GM18870 (cell line): ENCODE measurements at regions not wholly inside any gene's neighbourhood (a gene's known extent, or its start where the extent isn't known, plus 50 kb on each side); places are given as distances from the start of the nearest gene placed in this dataset.
"Not testable (repeated sequence)": the region's sequence is repeated elsewhere in the genome, so short reads cannot be mapped to it uniquely, and the experiment has no call there.

Experiments used
- ATAC-seq: cut with Tn5 transposase; IDR thresholded peaks from one replicate; pipeline ENCODE4 v1.9.1; 2021; ENCODE audit warnings: moderate library complexity; ENCODE audit not compliant: unreplicated experiment

GRCh38 chrX:34576864-34577263, 80.2 kb downstream of the TMEM47 start:
- no peak for ATAC-seq

DNA sequence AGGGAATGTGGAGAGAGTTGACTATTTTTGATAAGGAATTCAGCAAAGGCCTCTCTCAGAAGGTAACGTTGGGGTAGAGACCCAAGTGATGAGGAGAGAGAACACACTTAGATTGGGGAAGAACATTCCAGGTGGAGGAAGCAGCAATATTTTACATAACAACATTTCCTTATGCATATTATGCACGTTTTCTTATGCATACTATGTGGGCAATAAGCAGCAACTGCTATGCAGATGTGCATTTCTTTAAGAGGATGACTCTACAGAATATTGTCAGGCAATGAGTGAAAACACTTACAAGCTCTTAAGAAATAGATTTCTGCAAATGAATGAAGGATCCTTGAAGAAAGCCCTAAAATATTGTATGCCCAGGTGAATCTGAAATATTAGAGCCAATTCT, 91.1 kb downstream of the TMEM47 start:
- no peak for ATAC-seq

DNA sequence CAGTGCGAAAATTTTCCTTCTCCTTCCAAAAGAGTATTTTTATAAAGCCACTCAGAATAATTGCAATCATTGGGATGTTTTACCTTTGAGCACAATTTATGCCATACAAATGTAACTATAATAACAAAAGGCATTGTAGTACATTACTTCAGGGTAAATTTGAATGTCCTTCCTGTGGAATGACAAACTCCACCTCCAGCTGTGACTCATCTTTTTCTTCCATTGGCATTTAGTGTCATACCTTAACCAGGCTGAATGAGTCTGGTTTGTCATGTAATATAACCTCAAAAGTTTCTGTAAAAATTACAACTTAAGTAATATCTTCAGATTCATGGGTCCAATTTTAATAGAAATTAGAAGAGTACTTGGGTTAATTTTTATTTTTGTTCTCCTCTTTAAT, 93.3 kb downstream of the TMEM47 start:
- ATAC-seq = no peak

DNA sequence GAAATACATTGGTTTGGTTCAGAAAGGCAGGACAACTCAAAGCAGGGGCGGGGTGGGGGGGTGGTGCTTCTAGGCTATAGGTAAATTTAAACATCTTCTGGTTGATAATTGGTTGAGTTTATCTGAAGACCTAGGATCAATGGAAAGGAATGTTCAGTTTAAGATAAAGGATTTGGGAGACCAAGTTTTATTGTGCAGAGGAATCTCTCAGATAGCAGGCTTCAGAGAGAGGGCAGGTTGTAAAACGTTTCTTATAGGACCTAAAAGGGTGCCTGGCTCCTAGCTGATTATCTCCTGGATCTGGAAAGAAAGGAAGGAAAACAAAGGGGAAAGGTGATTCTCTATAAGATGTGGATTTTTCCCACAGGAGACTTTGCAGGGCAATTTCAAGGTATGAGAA, 94.0 kb downstream of the TMEM47 start:
- no peak for ATAC-seq

DNA sequence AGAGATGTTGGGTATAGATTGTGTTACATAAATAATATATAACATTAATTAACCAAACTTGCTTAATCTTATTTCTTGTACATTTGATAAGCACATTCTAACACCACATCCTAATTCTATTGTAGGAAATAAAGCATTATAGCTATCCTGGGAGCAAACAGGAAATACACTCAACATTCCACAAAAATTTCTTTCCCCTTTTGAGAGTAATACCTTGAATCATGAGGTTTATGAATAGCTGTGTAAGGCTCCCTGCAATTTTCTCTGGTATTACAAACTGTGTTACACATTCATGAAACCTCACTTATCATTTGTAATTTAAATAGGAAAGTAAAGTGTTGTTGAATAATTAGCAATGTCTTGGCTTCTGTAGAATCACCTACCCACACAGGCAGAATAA, 95.1 kb downstream of the TMEM47 start:
- no peak for ATAC-seq

DNA sequence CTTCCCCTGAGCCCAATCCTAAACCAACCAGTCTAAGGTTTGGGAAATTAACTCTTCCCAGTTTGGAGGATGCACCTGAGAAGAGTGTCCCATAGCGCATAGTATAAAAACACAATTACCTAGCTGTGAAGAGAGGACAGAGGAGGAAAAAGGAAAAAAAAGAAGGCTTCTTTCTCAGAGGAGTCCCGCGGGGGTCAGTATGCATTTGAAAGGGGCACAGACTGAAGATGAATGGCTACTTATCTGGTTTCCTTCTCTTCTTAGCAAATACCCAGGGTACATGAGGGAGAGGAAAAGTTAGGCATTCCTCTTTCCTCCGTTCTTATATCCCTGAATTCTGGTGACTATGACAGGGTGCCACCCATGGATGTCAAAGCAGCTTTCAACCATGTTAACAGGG, 96.9 kb downstream of the TMEM47 start:
- ATAC-seq = no peak

- ATAC-seq = no peak
Measured at GRCh38 chrX:34559325-34559724, 97.8 kb downstream of the TMEM47 start.

DNA sequence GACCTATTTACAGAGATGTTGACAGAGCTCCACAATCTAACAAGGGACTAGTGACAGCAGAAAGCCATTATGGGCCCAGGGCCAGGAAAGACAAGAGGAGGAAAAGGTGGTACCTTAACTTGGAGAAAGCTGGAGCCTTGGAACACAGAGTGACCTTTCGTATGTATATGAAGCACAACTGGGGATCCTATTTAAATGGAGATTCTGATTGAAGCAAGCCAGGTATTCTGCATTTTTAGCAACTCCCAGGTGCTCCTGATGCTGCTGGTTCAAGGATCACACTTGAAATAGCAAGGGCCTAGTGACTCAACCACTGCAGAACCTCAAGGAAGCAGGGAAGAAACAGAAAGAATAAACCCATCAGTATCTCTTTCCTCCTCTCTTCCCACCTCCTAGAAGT, 99.4 kb downstream of the TMEM47 start:
- ATAC-seq = no peak

GRCh38 chrX:34555481-34555880, 101.6 kb downstream of the TMEM47 start:
- ATAC-seq = no peak

- ATAC-seq = no peak
Measured at GRCh38 chrX:34546366-34546765, 110.7 kb downstream of the TMEM47 start.

GRCh38 chrX:34528081-34528480, 129.0 kb downstream of the TMEM47 start:
- ATAC-seq = no peak

GRCh38 chrX:34521563-34521962, 135.5 kb downstream of the TMEM47 start:
- ATAC-seq = no peak

DNA sequence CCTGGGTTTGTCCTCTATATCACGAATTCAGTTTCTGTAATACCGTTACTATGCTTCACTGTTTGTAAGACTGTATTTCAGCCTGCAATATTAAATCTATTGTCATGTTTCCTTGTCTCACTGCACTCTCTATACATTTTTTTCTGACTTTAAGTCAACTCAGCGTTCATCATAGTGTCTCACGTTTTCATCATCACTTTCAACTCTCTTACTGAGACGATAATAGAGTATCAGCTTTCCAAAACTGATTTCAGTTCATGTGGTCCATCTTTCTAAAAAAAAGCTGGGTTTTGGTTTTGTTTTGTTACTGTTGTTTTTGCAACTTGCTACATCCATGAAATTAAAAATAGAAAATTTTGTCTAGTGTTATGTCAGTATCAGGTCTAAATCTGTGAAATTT, 147.7 kb downstream of the TMEM47 start:
- no peak for ATAC-seq

- ATAC-seq = no peak
Measured at GRCh38 chrX:34503119-34503518, 154.0 kb downstream of the TMEM47 start.

DNA sequence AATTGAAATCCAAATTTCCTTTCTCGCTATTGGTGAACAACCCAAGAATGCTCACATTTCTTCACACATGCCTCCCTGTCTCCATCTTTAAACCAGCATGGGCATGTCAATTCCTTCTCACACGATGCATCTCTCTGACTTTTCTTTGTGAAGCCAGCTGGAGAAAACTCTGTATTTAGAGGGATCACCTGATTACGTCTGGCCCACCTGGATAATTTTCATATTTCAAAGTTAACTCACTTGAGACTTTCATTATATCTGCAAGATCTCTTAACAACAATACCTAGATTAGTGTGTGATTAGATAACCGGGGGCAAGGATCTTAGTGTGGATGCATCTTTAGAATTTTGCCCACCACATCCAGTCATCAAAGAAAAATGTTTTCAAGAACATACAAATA, 164.0 kb downstream of the TMEM47 start:
- ATAC-seq = no peak

DNA sequence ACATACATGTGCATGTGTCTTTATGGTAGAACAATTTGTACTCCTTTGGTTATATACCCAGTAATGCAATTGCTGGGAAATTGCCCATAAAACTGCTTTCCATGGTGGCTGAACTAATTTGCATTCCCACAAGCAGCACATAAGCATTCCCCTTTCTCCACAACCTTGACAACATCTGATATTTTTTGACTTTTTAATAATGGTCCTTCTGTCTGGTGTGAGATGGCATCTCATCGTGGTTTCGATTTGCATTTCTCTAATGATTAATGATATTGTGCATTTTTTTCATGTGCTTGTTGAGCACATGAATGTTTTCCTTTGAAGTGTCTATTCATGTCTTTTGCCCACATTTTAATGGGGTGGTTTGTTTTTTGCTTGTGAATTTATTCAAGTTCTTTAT, 166.0 kb downstream of the TMEM47 start:
- no peak for ATAC-seq

DNA sequence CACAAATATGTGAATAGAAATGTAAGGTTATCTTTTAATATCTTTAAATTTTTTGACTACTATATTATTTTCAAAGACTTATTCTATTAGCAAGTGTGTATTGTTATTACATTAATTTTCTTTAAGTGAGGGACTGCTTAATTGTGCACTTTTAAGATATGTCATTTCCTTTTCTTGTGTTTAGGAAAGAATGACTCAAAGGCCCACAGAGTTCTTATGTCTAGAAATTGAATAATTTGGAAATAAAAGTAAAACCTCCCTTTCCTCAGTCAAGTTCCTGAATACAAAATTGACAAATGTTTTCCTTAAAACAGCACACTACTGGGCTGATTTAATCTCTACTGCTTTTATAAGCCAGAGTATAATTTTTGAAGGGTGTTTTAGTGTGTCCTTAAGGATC, 169.7 kb downstream of the TMEM47 start:
- ATAC-seq = no peak

- no peak for ATAC-seq
Measured at GRCh38 chrX:34483980-34484379, 173.1 kb downstream of the TMEM47 start.

DNA sequence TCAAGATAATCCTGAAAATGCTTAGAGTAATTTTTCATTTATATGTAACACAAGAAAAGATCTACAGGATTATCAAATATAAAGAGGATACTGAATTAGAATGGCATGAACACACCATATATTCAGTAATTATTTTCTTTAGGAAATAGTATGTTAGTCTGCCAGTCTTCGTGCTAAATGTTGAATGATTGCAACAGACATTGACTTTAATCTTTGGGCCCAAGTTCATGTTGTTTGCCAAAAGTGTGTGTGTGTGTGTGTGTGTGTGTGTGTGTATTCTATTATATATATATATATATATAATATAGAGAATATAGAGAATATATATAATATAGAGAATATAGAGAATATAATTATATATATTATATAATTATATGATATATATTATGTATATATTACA, 186.6 kb downstream of the TMEM47 start:
- ATAC-seq = no peak

DNA sequence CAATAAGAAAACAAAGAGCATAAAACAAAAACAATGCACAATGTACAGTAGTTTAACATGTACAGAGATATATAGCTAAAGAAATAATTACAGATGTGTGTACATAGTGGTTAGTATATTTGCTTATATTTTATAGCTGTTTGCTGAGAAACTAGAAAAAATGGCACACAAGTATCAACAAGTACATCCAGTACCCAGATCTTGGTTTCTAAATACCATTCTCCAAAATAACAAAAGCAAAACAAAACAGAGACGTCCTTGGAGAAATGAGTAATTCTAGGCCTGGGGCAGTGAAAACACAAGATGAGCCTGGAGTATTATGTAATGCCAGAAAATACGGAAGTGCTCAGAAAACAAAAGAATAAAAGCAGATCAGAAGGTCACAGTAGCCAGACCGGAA, 189.6 kb downstream of the TMEM47 start:
- no peak for ATAC-seq

GRCh38 chrX:34463220-34463619, 193.9 kb downstream of the TMEM47 start:
- ATAC-seq = not testable (repeated sequence)

DNA sequence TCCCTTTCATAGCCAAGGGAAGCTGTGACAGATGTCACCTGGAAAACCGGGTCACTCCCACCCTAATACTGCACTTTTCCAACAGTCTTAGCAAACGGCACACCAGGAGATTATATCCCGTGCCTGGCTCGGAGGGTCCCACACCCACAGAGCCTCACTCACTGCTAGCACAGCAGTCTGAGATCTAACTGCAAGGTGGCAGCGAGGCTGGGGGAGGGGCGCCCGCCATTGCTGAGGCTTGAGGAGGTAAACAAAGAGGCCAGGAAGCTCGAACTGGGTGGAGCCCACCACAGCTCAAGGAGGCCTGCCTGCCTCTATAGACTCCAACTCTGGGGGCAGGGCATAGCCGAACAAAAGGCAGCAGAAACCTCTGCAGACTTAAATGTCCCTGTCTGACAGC, 199.2 kb downstream of the TMEM47 start:
- not testable (repeated sequence) for ATAC-seq

DNA sequence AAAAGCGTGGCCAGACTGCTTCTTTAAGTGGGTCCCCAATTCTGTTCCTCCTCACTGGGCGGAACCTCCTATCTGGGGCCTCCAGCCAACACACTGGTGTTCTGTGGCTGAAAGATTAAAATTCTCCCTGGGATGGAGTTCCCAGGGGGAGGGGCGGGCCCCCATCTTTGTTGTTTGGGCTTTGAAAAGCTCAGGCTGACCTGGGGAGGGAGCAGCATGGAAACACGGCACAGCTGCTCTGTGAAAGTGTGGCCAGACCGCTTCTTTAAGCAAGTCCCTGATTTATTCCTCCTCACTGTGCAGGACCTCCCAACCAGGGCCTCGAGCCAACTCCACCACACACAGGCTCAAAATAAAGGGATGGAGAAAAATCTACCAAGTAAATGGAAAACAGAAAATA, 219.5 kb downstream of the TMEM47 start:
- no peak for ATAC-seq

DNA sequence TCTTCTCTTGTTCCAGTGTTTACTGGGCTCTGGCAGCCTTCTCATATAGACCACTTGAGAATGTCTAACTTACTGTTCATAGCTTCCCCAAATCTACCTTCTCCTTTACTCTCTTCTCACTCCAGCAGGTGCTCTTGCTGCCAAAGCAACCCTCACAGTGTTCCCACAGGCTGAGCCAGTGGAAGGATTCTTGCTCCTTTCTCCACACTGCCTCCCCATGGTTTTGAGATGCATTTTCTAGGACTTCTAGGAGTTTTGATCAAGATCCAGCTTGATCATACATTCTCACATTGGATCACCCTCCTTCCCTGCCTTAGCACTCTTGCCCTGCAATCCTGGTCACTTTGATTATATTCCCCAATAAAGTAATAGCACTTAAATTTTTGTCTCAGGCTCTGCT, 230.8 kb downstream of the TMEM47 start:
- no peak for ATAC-seq
